Stomach (tissue), 4 donors: ENCODE measurements at regions not wholly inside any gene's neighbourhood (a gene's known extent, or its start where the extent isn't known, plus 50 kb on each side); places are given as distances from the start of the nearest gene placed in this dataset.

ENCODE experiments used
- CTCF ChIP-seq, 7 experiments: fragments of 450-650 bp in 4 of 7; fragments of 200-600 bp in 3 of 7; sonication (generic) in 3 of 7; IDR thresholded peaks; one replicate each; pipeline ENCODE4 v1.5.1; 2016 to 2019; ENCODE audit warnings: antibody characterized with exemption in 7 of 7, control low read depth in 2 of 7, mild to moderate bottlenecking in 1 of 7
- EP300 ChIP-seq: sonication (generic); formaldehyde crosslinking; IDR thresholded peaks from one replicate; pipeline ENCODE4 v1.6.1; 2017; ENCODE audit warnings: antibody characterized with exemption
- POLR2A ChIP-seq, 4 donors: fragments of 450-650 bp; IDR thresholded peaks; one replicate each; pipeline ENCODE4 v1.6.1; 2016; ENCODE audit warnings: antibody characterized with exemption in 4 of 4, control low read depth in 2 of 4, mild to moderate bottlenecking in 1 of 4, moderate library complexity in 1 of 4
- POLR2AphosphoS5 ChIP-seq, 3 donors: sonication (generic); formaldehyde crosslinking; IDR thresholded peaks; one replicate each; pipeline ENCODE4 v1.6.1; 2016; ENCODE audit warnings: antibody characterized with exemption in 3 of 3

DNA sequence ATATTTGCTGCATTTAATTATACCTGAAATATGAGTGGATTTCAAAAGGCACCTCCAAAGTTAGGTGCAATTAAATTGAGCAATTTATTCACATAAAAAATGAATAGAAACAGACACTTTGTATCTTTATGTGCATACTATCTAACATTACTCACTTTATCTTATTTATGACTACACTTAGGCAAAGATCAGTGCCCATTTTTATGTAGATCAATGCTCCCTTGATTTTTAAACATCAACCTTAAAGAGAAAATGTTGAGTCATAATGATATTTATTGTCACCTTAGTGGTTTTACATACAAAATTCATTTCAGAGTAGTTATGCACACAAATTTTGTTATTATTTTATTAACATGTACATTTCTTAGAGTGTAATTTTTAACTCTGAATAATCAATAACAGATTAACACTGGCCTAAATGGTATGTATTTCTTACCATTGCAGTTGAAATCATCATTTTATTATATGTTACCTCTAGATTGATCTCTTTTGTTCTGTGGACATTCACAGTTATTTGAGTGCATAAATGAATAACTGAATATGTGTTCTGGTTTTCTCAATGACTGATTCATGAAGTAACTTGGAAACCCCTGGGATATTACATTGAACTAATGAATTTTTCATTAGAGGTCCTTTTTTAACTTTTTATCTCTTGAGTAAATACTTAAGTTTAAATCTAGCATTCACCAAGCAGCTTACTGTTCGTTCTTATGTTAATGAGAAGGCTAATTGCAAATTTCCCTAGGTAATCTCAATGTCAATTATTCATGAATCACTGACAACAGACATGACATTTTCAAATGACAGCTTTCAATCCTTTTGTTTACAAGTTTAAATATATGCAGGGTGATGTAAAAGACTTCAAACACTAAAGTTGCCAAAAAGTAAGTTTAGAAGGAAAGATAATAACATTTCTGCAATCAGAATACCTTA, 1182.0 kb upstream of the PABPC4L start:
- TF ChIP-seq CTCF (IDR thresholded peaks at IDR 0.05): no peak
- TF ChIP-seq EP300: no peak
- no peak for TF ChIP-seq POLR2A (IDR thresholded peaks at IDR 0.05)
- no peak for TF ChIP-seq POLR2AphosphoS5 (IDR thresholded peaks at IDR 0.05)
